CD4-positive, alpha-beta T cell treated with Interleukin-4 for 1 hour (primary cell): ENCODE measurements at regions not wholly inside any gene's neighbourhood (a gene's known extent, or its start where the extent isn't known, plus 50 kb on each side); places are given as distances from the start of the nearest gene placed in this dataset.
A peak's percentile ranks its signal among the peaks of the same experiment; 100 is the strongest.

ENCODE experiments used
- DNase-seq, 2 donors: peaks; one replicate each; pipeline ENCODE4 v3.0.0-alpha.2; 2020 to 2022

- no peak for DNase-seq
Measured at GRCh38 chr1:5404412-5405203, 587.6 kb downstream of the NPHP4 start.

GRCh38 chr1:5403935-5404334 is 588.3 kb downstream of the NPHP4 start:
- no peak for DNase-seq

DNA sequence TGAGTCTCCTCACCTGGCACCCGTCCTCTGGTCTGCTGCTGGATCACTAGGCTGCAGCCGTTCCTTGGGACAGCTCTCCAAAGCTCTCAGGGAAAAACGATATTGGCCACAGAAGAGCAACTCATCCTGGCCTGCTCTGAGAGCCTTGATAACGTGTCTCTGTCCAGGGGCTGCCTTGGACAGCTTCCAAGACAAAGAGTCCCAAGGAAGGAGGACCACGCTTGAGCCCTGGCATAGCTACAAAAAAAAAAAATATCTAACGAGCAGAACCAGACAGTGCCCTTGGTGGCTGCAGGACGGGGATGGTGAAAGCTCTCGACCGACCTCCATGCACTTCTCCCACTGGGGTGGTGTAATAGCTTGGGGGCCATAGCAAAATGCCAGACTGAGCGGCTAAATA is 589.6 kb downstream of the NPHP4 start:
- DNase-seq: no peak

- DNase-seq: no peak
Measured at GRCh38 chr1:5399771-5400170, 592.5 kb downstream of the NPHP4 start.

GRCh38 chr1:5396593-5396992 is 595.6 kb downstream of the NPHP4 start:
- DNase-seq: no peak

- no peak for DNase-seq
Measured at GRCh38 chr1:5394111-5394510, 598.1 kb downstream of the NPHP4 start.

GRCh38 chr1:5393603-5394002 is 598.6 kb downstream of the NPHP4 start:
- DNase-seq: no peak

DNA sequence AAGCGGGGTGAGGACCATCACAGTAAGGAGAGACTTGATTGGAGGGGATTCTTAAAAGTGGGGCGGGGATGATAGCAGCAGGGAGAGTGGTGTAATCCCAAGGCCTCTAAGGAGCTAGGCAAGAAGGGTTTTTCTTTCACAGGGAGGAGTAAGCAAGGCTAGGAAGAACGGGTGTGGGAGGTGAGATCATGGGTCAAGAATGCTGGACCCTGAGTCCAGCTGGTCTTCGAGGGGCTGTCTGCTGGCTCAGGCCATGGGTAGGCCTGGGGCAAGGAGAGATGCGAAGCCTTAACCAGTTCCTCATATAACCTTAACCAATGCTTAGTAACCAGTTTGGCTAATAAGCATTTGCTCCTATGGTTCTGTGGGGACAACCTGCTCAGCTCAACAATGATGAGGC is 599.1 kb downstream of the NPHP4 start:
- DNase-seq: no peak

GRCh38 chr1:5391725-5392124 is 600.5 kb downstream of the NPHP4 start:
- DNase-seq: no peak

DNA sequence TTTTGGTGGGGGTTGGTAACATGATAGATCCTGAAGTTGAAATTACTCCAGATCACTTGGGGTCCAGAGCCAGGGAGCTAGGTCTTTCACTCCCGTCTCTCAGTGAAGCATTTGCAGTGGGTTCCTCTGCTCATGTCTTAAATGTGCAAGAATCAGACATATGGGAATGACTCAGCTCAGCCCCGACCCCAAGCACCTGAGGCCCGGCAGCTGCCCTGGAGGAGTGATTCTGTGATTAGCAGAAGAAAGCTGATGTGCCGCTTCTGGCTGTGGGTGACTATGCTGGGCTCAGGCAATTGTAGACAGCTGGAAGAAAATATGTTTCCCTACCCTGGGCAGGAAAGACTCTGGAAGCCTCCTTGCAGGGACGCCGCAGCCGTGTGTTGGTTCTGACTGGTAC is 601.7 kb downstream of the NPHP4 start:
- no peak for DNase-seq

DNA sequence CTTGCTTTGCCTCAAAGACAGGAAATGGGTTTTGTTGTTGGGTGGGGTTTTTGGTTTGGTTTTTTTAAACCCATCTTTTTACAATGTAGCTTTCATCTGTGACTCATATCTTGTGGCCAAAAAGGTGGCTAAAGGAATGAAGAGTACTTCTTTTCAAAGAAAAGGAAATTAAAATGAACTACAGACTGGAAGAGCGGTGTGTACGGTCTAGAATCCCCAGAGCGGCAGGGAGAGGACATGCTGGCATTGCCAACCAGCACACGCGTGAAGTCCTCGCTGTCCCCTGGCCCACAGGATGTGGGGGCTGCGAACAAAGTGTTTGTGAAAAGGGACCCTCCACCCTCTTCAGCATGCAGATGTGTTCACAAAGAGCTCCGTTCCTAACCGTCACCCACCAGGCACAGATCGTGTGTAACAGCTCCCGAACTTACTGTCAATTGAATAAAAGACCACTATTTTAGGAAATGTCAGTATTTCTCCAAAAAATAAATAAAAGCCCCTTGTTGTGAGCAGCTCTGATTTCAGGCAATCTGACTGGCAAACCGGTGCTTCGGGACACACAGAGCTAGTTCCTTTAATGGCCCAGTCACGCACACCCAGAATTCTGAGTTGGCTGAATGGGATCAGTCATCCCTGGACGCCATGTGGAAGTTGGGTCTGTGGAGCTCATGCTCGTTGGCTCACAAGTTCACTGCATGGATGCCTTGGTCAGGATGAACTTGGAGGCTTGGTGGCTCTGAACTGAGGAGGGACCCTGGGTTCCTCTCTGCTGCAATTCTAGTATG is 602.9 kb downstream of the NPHP4 start:
- peak in 1 of 2 donors; percentile 78 for DNase-seq

- DNase-seq: no peak
Measured at GRCh38 chr1:5388622-5389021, 603.6 kb downstream of the NPHP4 start.

GRCh38 chr1:5386371-5386770 is 605.9 kb downstream of the NPHP4 start:
- no peak for DNase-seq

DNA sequence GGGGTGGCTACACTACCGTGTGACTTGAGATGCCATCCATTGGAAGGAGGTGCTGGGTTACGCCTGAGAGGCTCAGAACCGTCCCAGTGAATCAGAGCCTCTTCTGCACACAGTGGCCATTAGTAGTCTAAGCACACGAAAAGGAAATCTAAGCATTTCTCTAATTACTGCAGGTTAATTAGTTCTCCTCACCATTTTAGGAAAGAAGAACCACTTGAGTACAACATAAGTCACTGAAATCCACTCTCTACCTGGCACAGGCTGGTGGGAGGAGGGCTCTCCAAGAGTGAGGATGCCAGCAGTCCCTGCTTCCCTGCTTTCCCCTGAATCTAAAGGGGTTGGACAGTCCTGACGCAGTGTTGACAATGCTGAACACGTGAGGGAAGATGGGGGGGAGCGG is 606.3 kb downstream of the NPHP4 start:
- DNase-seq: no peak

DNA sequence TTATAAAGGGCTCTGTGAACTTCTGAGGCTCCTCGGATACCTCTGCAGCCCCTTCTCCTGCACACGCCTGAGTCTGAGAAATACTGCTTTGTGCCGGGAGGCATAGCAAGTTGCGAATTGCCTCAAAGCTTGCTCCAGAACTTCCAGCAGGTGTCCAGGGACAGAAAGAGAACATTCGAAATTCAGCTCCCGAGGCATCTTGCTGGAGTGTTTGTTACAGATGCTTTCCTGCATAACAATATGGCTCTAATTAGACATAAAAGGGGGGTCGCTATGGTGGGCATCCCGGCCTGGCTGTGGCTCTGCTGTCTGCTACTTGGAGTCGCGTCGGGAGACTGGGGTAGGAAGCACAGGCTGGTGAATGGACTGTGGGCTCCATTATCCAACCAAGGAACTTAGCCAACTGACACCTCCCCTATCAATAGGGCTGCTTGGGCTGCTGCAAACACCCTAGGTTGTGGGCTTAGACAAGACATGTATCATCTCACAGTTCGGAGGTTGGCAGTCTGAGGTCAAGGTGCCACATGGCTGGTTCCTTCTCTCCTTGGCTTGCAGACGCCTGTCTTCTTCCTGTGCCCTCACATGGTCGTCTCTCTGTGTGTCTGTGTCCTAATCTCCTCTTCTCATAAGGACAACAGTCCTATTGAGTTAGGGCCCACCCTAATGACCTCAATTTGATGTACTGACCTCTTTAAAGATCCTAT is 607.0 kb downstream of the NPHP4 start:
- peak in 1 of 2 donors; percentile 13 for DNase-seq

DNA sequence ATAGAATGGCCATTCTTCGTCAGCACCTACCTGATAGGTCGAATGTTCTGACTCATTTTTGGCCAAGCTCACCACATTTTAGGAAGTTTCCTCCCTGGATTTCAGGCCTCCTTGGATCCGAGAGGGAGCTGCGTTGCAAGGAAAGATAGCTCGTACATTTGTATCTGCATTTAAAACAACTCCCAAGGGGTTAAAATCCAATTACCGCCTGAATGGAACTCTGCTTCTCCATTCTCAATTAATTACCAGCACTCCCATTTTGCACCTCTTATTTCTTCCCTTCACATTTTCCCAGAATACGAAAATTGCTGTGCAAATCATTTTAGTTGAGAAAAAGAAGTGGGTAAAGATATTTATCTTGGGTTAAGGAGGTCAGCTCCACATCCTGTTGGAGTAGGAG is 610.7 kb downstream of the NPHP4 start:
- no peak for DNase-seq

- DNase-seq: no peak
Measured at GRCh38 chr1:5379176-5379759, 613.0 kb downstream of the NPHP4 start.

DNA sequence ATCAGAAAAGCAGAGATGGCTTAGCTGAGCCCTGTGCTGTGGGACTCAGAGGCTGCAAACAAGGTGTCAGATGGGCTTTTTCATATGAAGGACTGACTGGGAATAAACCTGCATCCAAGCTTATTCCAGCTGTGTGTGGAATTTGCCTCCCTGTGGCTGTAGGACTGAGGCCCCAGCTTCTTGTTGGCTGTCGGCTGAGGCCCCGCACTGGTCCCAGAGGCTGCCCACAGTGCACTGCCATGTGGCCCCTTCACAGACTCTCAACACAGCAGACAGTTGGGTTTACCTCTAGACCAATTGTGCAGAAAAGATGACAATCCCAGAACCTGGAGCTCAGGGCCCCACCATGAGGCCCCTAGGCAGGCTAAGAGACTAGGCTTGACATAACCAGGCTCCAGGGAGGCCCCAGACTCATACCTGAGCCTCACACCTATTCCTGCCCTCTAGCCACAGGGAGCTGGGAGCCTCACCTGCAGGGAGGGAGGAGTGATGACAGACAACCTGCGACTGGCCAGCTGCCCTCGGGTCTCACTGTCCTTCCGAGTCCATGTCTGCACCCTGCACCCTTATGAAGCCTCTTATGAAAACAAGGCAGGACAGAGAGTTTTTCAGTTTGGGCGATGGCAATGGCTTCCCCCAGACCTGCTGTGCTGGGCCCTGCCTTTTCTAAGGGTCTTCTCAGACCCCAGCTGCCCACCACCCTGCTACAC is 615.5 kb downstream of the NPHP4 start:
- DNase-seq: no peak

DNA sequence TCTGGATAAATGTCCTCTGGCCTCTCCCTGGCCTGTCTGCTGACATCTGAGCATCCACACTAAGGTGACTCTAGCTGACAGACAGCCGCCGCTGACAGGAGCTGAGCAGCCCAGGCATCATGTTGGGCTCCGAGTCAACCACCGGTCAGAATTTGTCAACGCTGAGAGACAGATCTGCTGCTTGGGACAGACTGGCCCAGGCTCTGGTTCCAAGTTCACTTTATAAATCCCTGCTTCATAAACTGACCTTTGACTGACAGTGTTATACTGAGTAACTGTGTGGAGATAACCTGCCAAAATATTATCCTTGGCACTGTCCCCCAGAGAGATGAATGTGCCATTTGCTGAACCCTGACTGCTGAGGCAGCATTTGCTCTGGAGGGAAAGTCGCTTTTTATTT is 616.7 kb downstream of the NPHP4 start:
- DNase-seq: no peak

- no peak for DNase-seq
Measured at GRCh38 chr1:5374192-5374591, 618.0 kb downstream of the NPHP4 start.

DNA sequence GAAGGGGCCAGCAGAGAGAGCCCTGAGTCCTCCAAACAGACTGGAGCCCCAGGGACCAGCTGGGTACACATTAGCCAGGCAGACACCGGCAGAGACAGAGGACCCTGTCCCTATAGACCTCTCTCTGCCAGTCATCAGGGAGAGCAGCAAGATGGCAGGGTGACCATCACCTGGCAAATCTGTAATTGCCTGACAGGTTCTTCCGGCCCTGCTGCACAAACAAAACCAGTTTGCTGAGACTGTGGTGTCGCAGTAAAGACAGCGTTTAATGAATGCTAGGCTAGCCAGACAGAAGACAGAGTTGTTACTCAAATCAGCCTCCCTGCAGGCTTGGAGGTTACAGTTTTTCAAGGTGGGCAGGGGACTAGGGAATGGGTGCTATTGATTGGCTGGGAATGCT is 618.9 kb downstream of the NPHP4 start:
- no peak for DNase-seq

DNA sequence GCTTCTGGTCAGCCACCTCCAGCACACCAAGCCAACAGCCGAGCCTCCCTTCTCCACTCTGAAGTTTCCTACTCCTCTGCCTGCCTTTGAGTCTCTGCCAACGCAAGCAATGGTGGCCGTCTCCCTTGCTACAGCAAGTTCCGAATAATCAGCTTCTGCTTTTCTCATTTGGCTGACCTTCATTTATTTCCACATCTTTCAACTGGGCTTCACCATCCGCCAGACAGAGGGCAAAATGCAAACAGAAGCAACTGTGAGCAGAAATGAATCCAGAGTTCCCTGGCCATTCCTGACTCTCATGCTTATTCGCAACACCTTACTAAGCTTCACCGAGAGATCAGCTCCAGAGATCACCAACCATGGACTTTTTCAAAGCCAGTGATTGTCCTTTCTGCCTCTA is 621.0 kb downstream of the NPHP4 start:
- no peak for DNase-seq

GRCh38 chr1:5370311-5370710 is 621.9 kb downstream of the NPHP4 start:
- DNase-seq: peak in 1 of 2 donors; percentile 29
